Osteocyte (in vitro differentiated cells): ENCODE measurements at regions not wholly inside any gene's neighbourhood (a gene's known extent, or its start where the extent isn't known, plus 50 kb on each side); places are given as distances from the start of the nearest gene placed in this dataset.

Source experiments
- DNase-seq: peaks from one replicate; pipeline ENCODE4 v3.0.0; 2021; ENCODE audit warnings: mixed read lengths; ENCODE audit not compliant: unreplicated experiment; ENCODE audit errors: extremely low spot score
- H3K27ac Mint-ChIP-seq: one replicate; pipeline ENCODE4 v1.8.0; 2021; ENCODE audit warnings: mild to moderate bottlenecking, mixed read lengths; ENCODE audit not compliant: unreplicated experiment
- H3K27me3 Mint-ChIP-seq: one replicate; pipeline ENCODE4 v1.8.0; 2021; ENCODE audit warnings: mixed read lengths; ENCODE audit not compliant: unreplicated experiment
- H3K36me3 Mint-ChIP-seq: one replicate; pipeline ENCODE4 v1.8.0; 2021; ENCODE audit warnings: mixed read lengths; ENCODE audit not compliant: unreplicated experiment
- H3K4me1 Mint-ChIP-seq: one replicate; pipeline ENCODE4 v1.8.0; 2021; ENCODE audit warnings: mixed read lengths; ENCODE audit not compliant: unreplicated experiment
- H3K4me3 Mint-ChIP-seq: one replicate; pipeline ENCODE4 v1.8.0; 2021; ENCODE audit warnings: mild to moderate bottlenecking, moderate library complexity, mixed read lengths; ENCODE audit not compliant: unreplicated experiment
- H3K9me3 Mint-ChIP-seq: one replicate; pipeline ENCODE4 v1.8.0; 2021; ENCODE audit warnings: mixed read lengths; ENCODE audit not compliant: unreplicated experiment
- TF ChIP-seq, protein P1 (sequence below): fragments of 200-600 bp; sonication (generic); IDR thresholded peaks from 2 replicates; pipeline ENCODE4 v1.5.0; 2021; ENCODE audit warnings: antibody characterized with exemption, mild to moderate bottlenecking, moderate library complexity

DNA sequence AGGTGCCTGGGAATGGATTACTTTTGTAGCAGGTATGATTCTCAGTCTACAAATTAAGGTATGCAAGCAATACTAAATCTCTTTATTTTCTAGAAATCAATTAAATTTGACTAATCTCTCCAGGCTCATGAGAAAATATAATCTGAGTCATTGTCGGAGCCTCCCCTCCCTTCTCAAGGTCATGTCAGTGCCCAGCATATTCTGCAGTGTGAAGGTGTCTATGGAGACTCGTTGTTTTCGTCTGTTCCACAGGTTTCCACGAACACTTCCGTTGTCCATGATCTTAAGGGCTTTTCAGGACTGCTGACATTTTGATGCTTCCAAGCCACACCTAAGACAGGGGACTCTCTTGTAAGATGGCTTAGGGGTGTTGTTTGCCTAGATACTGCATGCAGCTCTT, 56.6 kb upstream of the SCOC start:
- Mint-ChIP-seq H3K4me3 (no peak overlapping the region), H3K27ac (no peak overlapping the region), H3K36me3 (no peaks in the 10 kb centered on the region), H3K27me3 (no peaks in the 10 kb centered on the region), H3K4me1 (no peaks in the 10 kb centered on the region), H3K9me3 (peaks cover 7% of the 10 kb centered on the region)
- TF ChIP-seq, protein P1, sequence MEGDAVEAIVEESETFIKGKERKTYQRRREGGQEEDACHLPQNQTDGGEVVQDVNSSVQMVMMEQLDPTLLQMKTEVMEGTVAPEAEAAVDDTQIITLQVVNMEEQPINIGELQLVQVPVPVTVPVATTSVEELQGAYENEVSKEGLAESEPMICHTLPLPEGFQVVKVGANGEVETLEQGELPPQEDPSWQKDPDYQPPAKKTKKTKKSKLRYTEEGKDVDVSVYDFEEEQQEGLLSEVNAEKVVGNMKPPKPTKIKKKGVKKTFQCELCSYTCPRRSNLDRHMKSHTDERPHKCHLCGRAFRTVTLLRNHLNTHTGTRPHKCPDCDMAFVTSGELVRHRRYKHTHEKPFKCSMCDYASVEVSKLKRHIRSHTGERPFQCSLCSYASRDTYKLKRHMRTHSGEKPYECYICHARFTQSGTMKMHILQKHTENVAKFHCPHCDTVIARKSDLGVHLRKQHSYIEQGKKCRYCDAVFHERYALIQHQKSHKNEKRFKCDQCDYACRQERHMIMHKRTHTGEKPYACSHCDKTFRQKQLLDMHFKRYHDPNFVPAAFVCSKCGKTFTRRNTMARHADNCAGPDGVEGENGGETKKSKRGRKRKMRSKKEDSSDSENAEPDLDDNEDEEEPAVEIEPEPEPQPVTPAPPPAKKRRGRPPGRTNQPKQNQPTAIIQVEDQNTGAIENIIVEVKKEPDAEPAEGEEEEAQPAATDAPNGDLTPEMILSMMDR = no peak
- no peak for DNase-seq

DNA sequence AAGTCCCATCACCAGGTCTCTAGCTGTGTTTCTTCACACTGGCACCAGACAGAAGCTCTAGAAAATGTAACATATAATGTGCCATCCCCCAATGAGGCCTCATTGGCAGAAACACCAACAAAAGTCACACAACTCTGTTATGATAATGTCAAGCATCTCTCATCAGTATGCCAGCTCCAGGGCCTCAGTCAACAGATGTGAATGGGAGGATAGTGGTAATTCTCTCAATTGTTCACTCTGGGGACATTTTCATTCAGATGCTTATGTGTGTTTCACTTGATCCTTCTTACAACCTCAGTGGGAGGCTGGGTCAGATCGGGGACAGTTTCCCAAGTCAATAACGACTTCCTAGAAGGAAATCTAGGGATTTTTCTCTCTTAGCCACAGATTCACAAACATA, 57.5 kb upstream of the SCOC start:
- TF ChIP-seq, protein P1 = no peak
- H3K27me3 Mint-ChIP-seq = no peaks in the 10 kb centered on the region
- H3K27ac Mint-ChIP-seq = no peak overlapping the region
- no peak for DNase-seq
- H3K4me3 Mint-ChIP-seq = no peak overlapping the region
- H3K4me1 Mint-ChIP-seq = no peaks in the 10 kb centered on the region
- no peaks in the 10 kb centered on the region for H3K36me3 Mint-ChIP-seq
- peaks cover 2% of the 10 kb centered on the region for H3K9me3 Mint-ChIP-seq

DNA sequence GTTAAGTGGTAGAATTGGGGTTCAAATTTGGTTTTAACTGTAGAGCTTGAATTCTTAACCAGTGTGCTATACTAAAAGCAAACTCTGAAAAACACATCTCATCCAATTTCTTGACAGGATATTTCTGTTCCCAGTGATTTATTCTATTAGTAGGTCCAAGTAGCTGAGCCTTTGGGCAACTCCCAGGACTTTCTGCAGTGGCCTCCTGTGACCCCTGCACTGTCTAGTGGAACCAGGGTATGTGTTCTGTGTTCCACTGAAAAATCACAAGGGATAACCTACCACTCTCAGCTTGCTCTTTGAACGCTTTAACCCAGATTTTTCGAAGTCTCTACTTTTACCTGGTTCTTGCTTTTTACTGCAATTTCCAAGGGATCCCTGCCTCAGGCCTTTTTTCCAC, 58.0 kb upstream of the SCOC start:
- no peak for DNase-seq
- TF ChIP-seq, protein P1 = no peak
- Mint-ChIP-seq H3K4me3 (no peak overlapping the region), H3K9me3 (no peaks in the 10 kb centered on the region), H3K27ac (no peak overlapping the region), H3K27me3 (no peaks in the 10 kb centered on the region), H3K36me3 (no peaks in the 10 kb centered on the region), H3K4me1 (no peaks in the 10 kb centered on the region)

DNA sequence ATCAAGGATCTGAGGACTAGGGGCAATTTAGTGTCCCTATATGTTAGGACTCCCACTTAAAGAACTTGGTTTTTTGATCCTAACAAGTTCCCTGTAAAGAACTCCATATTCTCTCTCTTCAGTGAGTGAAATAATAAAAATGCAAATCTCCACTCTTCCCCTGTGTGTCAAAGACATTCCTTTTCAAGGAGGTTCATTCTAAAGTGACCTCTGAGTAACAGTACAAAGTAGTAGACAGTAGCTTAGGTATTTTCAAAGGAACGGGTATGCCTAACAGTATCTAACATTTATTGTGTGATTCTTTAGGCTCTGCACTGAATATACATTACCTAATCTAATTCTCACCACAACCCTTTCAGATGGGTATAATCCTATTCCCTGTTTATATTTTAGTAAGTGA, 58.4 kb upstream of the SCOC start:
- Mint-ChIP-seq H3K27me3 (no peaks in the 10 kb centered on the region), H3K36me3 (no peaks in the 10 kb centered on the region)
- TF ChIP-seq, protein P1 = no peak

DNA sequence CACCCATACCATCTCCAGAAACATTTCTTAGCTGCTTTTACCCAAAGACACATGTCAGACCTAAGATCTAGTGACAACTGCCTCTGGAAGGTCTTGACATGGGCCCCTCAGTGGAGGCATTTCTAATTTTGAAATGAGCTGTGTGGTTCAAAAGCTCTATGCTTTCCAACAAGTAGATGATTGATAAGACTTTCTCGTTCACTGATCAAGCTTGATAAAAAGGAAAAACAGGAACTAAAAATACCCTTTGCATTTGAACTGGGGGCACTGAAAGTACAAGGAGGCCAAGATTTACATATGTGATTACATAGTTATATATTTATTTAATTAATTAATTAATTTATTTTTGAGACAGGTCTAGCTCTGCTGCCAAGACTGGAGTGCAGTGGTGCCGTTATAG, 61.3 kb upstream of the SCOC start:
- TF ChIP-seq, protein P1 = no peak
- Mint-ChIP-seq H3K27me3 (no peaks in the 10 kb centered on the region), H3K4me1 (peaks cover 14% of the 10 kb centered on the region)

More for the DNA sequence above, 58.4 kb upstream of the SCOC start:
- Mint-ChIP-seq H3K4me1 (no peaks in the 10 kb centered on the region), H3K9me3 (no peaks in the 10 kb centered on the region), H3K4me3 (no peak overlapping the region), H3K27ac (no peak overlapping the region)
- DNase-seq = no peak

More for the DNA sequence above, 61.3 kb upstream of the SCOC start:
- no peaks in the 10 kb centered on the region for H3K36me3 Mint-ChIP-seq
- no peaks in the 10 kb centered on the region for H3K9me3 Mint-ChIP-seq
- no peak overlapping the region for H3K27ac Mint-ChIP-seq
- no peak for DNase-seq
- no peak overlapping the region for H3K4me3 Mint-ChIP-seq
